ENCODE measurements at regions not wholly inside any gene's neighbourhood (a gene's known extent, or its start where the extent isn't known, plus 50 kb on each side); places are given as distances from the start of the nearest gene placed in this dataset.
"Not testable (repeated sequence)": the region's sequence is repeated elsewhere in the genome, so short reads cannot be mapped to it uniquely, and the experiment has no call there.

GRCh38 chr10:33899578-33900531 is 565.4 kb upstream of the NRP1 start:
- DNase-seq: no peak

- no peak for DNase-seq
These were observed 562.9 kb upstream of the NRP1 start for GRCh38 chr10:33897291-33897752.

- no peak for DNase-seq
These were observed 559.0 kb upstream of the NRP1 start for GRCh38 chr10:33893506-33893905.

- DNase-seq: no peak
These were observed 554.9 kb upstream of the NRP1 start for GRCh38 chr10:33889371-33889770.

GRCh38 chr10:33887188-33887587 is 552.7 kb upstream of the NRP1 start:
- no peak for DNase-seq

GRCh38 chr10:33886299-33886698 is 551.8 kb upstream of the NRP1 start:
- DNase-seq: no peak

- DNase-seq: no peak
These were observed 550.1 kb upstream of the NRP1 start for GRCh38 chr10:33884604-33885003.

GRCh38 chr10:33883881-33884280 is 549.4 kb upstream of the NRP1 start:
- no peak for DNase-seq

- DNase-seq: no peak
These were observed 548.5 kb upstream of the NRP1 start for GRCh38 chr10:33882996-33883395.

GRCh38 chr10:33880291-33880690 is 545.8 kb upstream of the NRP1 start:
- DNase-seq: no peak

GRCh38 chr10:33878238-33878786 is 543.8 kb upstream of the NRP1 start:
- no peak for DNase-seq

- no peak for DNase-seq
These were observed 542.3 kb upstream of the NRP1 start for GRCh38 chr10:33876584-33877400.

- no peak for DNase-seq
These were observed 541.6 kb upstream of the NRP1 start for GRCh38 chr10:33875924-33876583.

GRCh38 chr10:33871061-33871956 is 536.8 kb upstream of the NRP1 start:
- DNase-seq: no peak

GRCh38 chr10:33869481-33869880 is 535.0 kb upstream of the NRP1 start:
- no peak for DNase-seq

GRCh38 chr10:33869028-33869427 is 534.6 kb upstream of the NRP1 start:
- no peak for DNase-seq

GRCh38 chr10:33867199-33867789 is 532.8 kb upstream of the NRP1 start:
- DNase-seq: not testable (repeated sequence)

- DNase-seq: no peak
These were observed 528.9 kb upstream of the NRP1 start for GRCh38 chr10:33863352-33863751.

- no peak for DNase-seq
These were observed 528.2 kb upstream of the NRP1 start for GRCh38 chr10:33862536-33863105.

- DNase-seq: no peak
These were observed 527.4 kb upstream of the NRP1 start for GRCh38 chr10:33861833-33862232.
